T-helper 1 cell treated with Interleukin-12 subunit alpha and Interleukin-12 subunit beta and Interleukin-4 antibody, amounts not matched to agents 30 μg/mL and 1 μg/mL, for 36 hours (primary cell): ENCODE measurements at regions not wholly inside any gene's neighbourhood (a gene's known extent, or its start where the extent isn't known, plus 50 kb on each side); places are given as distances from the start of the nearest gene placed in this dataset.

Source experiments
- H3K27ac Mint-ChIP-seq: one replicate; pipeline ENCODE4 v1.8.0; 2021; ENCODE audit warnings: mild to moderate bottlenecking, mixed read lengths
- H3K27me3 Mint-ChIP-seq: one replicate; pipeline ENCODE4 v1.8.0; 2021; ENCODE audit warnings: low read depth, mixed read lengths
- H3K36me3 Mint-ChIP-seq: one replicate; pipeline ENCODE4 v1.8.0; 2021; ENCODE audit warnings: low read depth, mixed read lengths
- H3K4me1 Mint-ChIP-seq: one replicate; pipeline ENCODE4 v1.8.0; 2021; ENCODE audit warnings: low read depth, mixed read lengths
- H3K4me3 Mint-ChIP-seq: one replicate; pipeline ENCODE4 v1.8.0; 2021; ENCODE audit warnings: mild to moderate bottlenecking, moderate library complexity, mixed read lengths
- H3K9me3 Mint-ChIP-seq: one replicate; pipeline ENCODE4 v1.8.0; 2021; ENCODE audit warnings: mixed read lengths

DNA sequence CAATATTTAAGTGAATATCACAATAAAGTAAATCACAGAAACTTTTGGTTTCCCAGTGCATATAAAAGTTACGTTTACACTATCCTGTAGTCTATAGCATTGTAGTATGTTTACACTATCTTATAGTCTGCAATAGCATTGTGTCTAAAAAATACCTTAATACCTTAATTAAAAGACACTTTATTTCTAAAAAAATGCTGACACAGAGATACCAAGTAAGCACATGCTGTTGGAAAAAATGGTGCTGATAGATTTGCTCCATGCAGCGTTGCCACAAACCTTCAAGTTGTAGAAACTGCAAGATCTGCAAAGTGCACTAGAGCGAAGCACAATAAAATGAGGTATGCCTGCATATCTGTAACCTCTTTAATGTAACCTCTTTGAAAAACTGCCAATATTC, 847.3 kb downstream of the GLUD2 start:
- no peaks in the 10 kb centered on the region for H3K27me3 Mint-ChIP-seq
- no peaks in the 10 kb centered on the region for H3K9me3 Mint-ChIP-seq
- H3K4me3 Mint-ChIP-seq = no peak overlapping the region
- no peak overlapping the region for H3K27ac Mint-ChIP-seq
- no peaks in the 10 kb centered on the region for H3K4me1 Mint-ChIP-seq
- H3K36me3 Mint-ChIP-seq = no peaks in the 10 kb centered on the region

DNA sequence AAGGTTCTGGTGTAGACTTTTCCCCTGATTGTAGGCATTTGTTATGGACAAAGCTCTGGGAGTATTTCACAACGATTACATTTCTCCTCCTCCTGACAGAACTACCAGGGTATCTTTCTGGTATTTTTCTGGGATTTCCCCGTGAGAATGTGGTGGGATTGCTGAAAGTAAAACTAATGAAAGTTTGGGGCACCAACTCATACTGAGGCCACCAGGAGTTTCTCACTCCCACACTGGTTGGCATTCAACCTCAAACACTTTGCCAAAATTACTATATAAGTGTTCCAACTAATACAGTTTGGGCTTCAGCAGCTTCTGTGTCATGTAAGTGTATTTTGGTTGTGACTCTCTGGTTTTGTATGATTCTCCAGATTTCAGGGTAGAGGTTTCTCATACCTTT, 855.1 kb downstream of the GLUD2 start:
- Mint-ChIP-seq H3K27me3 (no peaks in the 10 kb centered on the region), H3K4me3 (no peak overlapping the region), H3K4me1 (no peaks in the 10 kb centered on the region), H3K27ac (no peak overlapping the region), H3K9me3 (no peaks in the 10 kb centered on the region), H3K36me3 (no peaks in the 10 kb centered on the region)

DNA sequence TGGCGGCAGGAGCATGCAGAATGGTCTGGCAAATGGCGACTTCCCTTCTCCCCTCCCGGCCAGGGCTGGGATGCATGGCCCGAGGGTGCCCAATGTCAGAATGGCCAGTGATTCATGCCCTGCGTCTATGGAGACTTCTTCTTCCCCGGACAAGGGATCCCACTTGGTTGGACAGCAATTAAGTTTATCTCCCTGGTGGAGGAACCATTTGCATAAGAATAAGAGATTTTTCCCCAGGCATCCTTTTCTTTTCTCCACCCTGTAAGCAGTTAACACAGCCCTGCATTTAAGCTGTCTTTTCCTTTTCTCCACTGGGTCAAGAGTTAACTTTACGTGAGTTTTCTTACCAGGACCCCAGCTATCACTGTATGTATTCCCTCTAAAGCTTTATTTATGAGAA, 856.6 kb downstream of the GLUD2 start:
- Mint-ChIP-seq H3K27me3 (no peaks in the 10 kb centered on the region), H3K4me1 (no peaks in the 10 kb centered on the region), H3K27ac (no peak overlapping the region), H3K9me3 (no peaks in the 10 kb centered on the region), H3K4me3 (no peak overlapping the region), H3K36me3 (no peaks in the 10 kb centered on the region)

DNA sequence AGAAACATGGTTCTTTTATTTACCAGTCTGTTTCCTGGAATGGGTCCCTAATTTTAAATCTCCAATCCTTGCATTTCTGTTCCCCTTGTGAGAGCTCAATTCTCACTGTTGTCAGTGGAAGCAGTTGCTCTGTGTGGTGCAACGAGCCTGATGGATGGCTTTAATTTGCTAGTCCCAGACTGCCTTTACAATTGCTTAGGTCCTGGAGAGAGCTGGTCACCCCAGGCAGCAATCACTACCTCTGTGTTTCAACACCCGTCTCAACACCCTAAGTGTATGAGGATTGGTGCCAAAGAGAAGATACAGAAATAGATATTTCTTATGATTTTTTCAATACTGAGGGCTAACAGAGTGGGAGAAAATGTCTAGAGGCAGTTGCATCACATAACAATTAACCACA, 873.8 kb downstream of the GLUD2 start:
- Mint-ChIP-seq H3K4me1 (no peaks in the 10 kb centered on the region), H3K4me3 (no peak overlapping the region), H3K27me3 (no peaks in the 10 kb centered on the region), H3K9me3 (peaks cover 4% of the 10 kb centered on the region), H3K27ac (no peak overlapping the region), H3K36me3 (no peaks in the 10 kb centered on the region)

DNA sequence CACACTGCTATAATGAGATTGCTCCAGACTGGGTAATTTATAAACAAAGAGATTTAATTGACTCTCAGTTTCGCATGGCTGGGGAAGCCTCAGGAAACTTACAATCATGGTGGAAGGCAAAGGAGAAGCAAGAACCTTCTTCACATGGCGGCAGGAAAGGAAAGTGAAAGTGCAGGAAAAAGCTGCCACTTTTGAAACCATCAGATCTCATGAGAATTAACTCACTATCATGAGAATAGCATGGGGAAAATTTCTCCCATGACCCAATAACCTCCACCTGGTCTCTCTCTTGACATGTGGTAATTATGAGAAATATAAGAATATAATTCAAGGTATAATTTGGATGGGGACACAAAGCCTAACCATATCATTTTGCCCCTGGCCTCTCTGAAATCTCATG, 884.2 kb downstream of the GLUD2 start:
- no peaks in the 10 kb centered on the region for H3K27me3 Mint-ChIP-seq
- H3K4me1 Mint-ChIP-seq = no peaks in the 10 kb centered on the region
- H3K36me3 Mint-ChIP-seq = no peaks in the 10 kb centered on the region
- no peak overlapping the region for H3K27ac Mint-ChIP-seq
- H3K4me3 Mint-ChIP-seq = no peak overlapping the region
- no peaks in the 10 kb centered on the region for H3K9me3 Mint-ChIP-seq

DNA sequence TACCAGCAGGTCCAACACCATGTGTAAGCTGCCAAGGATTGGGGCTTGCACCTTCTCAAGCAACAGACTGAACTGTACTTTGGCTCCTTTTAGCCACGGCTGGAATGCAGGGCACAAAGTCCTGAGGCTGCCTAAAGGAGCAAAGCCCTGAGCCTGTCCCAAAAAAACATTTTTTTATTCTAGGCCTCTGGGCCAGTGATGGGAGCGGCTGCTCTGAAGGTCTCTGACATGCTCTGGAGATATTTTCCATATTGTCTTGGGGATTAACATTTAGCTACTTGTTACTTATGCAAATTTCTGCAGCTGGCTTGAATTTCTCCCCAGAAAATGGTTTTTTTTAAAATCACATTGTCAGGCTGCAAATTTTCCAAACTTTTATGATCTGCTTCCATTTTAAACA, 885.3 kb downstream of the GLUD2 start:
- H3K4me3 Mint-ChIP-seq = no peak overlapping the region
- H3K9me3 Mint-ChIP-seq = no peaks in the 10 kb centered on the region
- H3K27me3 Mint-ChIP-seq = no peaks in the 10 kb centered on the region
- no peaks in the 10 kb centered on the region for H3K36me3 Mint-ChIP-seq
- no peaks in the 10 kb centered on the region for H3K4me1 Mint-ChIP-seq
- no peak overlapping the region for H3K27ac Mint-ChIP-seq

DNA sequence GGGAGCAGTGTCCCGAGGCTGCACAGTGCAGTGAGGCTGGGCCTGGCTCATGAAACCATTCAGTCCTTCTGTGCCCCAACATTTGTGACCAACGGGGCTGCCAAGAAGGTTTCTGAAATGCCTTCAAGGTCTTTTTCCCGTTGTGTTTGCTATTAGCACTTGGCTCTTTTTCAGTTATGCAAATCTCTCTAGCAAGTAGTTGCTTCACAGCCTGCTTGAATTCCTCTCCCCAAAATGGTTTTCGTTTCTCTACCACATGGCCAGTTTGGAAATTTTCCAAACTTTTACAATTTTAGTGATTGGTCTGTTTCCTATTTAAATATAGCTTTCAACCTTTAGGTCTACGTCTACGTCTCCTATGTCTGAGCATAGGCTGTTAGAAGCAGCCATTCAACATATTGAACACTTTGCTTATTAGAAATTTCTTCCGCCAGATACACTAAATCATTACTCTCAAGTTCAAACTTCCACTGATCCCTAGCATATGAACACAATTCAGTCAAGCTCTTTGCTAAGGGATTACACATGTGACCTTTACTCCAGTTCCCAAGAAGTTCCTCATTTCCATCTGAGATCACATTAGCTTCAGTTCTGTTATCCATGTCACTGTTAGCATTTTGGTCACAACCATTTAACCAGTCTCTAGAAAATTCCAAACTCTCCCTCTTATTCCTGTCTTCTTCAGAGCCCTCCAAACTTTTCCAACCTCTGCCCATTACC, 901.8 kb downstream of the GLUD2 start:
- Mint-ChIP-seq H3K36me3 (no peaks in the 10 kb centered on the region), H3K9me3 (peaks cover 2% of the 10 kb centered on the region), H3K4me1 (no peaks in the 10 kb centered on the region), H3K27ac (no peak overlapping the region), H3K27me3 (no peaks in the 10 kb centered on the region), H3K4me3 (no peak overlapping the region)

DNA sequence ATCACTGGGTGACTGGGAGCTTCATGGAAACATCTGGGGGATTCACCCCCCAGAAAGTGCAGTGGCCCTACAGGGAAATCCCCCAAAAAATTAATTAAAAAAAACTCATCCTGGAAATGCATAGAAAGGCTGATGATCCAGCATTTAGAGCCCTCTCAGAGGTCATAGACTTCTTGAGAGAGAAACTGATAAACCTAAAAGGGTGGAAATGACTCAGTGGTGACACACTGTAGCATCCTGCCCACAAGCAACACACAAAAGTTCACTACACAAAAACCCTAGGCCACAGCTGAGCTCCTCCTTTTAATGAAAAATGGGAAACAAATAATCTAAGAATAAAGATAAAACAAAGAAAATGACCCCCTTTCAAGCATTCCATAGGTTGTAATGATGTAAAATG, 911.5 kb downstream of the GLUD2 start:
- Mint-ChIP-seq H3K4me1 (no peaks in the 10 kb centered on the region), H3K36me3 (no peaks in the 10 kb centered on the region), H3K9me3 (peaks cover 4% of the 10 kb centered on the region), H3K4me3 (no peak overlapping the region), H3K27me3 (no peaks in the 10 kb centered on the region), H3K27ac (no peak overlapping the region)

DNA sequence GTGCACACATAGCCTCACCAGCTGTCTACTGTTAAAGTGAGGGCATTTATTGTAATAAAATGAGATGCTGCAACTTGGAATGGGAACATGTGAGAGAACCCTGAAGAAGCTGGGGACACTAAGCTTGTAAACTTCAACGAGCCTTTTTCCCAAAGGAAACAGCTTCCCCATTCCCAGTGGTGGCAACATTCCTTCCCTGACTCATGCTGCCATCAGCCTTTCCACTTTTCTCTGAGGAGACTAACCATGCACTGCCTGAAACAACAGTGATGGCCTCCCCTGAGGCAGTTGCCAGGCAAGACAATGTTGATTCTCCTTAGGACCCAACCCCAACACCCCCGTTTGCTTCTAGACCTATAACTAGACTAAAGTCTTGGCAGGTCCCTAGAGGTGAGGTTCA, 928.3 kb downstream of the GLUD2 start:
- no peaks in the 10 kb centered on the region for H3K4me1 Mint-ChIP-seq
- H3K27me3 Mint-ChIP-seq = no peaks in the 10 kb centered on the region
- no peaks in the 10 kb centered on the region for H3K9me3 Mint-ChIP-seq
- no peak overlapping the region for H3K27ac Mint-ChIP-seq
- H3K36me3 Mint-ChIP-seq = no peaks in the 10 kb centered on the region
- H3K4me3 Mint-ChIP-seq = no peak overlapping the region

DNA sequence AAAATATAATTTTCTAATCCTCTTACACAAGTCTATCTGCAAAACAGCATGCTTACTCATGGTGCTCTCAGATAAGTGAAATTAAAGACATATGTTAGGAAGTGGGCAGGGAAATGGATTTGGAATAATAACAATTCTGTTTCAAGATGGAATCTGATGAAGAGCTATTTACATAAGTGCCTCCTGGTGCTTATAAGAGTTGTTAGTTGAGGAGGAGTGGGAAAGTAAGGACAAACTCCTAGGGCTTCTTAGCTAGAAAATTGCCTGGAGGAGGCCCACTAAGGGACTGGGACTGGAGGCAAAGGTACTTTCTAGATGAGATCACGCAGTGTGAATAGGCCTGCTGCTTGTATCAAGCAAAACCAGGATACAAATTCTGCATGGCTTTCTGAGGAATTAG, 939.8 kb downstream of the GLUD2 start:
- Mint-ChIP-seq H3K27ac (no peak overlapping the region), H3K4me3 (no peak overlapping the region), H3K36me3 (no peaks in the 10 kb centered on the region), H3K9me3 (no peaks in the 10 kb centered on the region), H3K27me3 (no peaks in the 10 kb centered on the region), H3K4me1 (no peaks in the 10 kb centered on the region)

DNA sequence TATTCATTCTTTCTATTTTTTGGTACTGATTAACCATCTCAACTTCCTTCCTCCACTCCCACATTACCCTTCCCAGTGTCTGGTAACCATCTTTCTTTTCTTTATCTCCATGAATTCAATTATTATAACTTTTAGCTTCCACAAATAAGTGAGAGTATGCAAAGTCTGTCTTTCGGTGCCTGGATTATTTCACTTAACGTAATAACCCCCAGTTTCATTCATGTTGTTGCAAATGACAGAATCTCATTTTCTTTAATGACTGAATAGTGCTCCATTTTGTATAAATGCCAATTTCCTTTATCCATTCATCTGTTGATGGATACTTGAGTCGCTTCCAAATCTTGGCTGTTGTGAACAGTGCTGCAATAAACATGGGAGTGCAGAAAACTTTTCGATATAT, 940.4 kb downstream of the GLUD2 start:
- H3K4me1 Mint-ChIP-seq = no peaks in the 10 kb centered on the region
- H3K27ac Mint-ChIP-seq = no peak overlapping the region
- no peaks in the 10 kb centered on the region for H3K27me3 Mint-ChIP-seq
- no peaks in the 10 kb centered on the region for H3K36me3 Mint-ChIP-seq
- no peaks in the 10 kb centered on the region for H3K9me3 Mint-ChIP-seq
- H3K4me3 Mint-ChIP-seq = no peak overlapping the region

DNA sequence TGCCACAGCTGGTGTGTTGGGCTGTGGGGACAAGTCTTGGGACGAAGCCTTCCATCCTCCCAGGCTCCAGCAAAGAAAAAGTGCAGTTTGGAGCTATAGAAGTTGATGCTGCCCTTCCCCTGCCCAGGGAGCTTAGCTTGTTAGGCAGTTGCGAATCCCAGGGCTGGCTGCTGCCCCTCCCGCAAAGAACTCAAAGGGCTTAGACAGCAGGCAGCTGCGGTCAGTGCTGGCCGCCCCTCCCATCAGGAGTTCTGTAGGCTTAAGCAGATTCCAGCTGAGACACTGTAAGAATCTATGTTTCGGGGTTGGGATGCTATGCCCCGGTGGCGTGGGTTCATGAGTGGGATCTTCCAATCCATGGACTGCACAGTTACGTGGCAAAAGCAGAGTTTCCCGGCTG, 956.7 kb downstream of the GLUD2 start:
- H3K9me3 Mint-ChIP-seq = peaks cover 6% of the 10 kb centered on the region
- H3K27me3 Mint-ChIP-seq = no peaks in the 10 kb centered on the region
- no peak overlapping the region for H3K4me3 Mint-ChIP-seq
- H3K36me3 Mint-ChIP-seq = no peaks in the 10 kb centered on the region
- H3K4me1 Mint-ChIP-seq = no peaks in the 10 kb centered on the region
- no peak overlapping the region for H3K27ac Mint-ChIP-seq

DNA sequence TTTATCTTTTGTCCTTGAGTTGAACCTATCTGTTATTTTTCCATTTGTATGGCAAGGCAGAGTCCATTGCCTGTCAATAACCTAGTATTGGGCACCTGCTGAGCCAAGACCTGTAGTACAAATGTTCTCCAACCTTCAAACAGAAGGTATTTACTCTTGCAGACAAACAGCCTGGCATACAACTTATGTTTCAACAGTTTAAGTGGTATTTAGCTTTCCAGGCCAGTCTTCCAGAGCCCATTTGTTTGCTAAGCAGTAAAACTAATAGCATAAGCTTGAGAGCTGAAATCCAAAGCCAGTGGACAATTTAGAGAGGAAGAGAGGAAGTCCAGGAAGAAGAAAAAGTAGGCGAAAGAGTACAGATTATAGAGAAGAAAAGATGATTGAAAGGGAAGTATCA, 979.3 kb downstream of the GLUD2 start:
- no peaks in the 10 kb centered on the region for H3K9me3 Mint-ChIP-seq
- H3K27ac Mint-ChIP-seq = no peak overlapping the region
- H3K36me3 Mint-ChIP-seq = no peaks in the 10 kb centered on the region
- no peaks in the 10 kb centered on the region for H3K27me3 Mint-ChIP-seq
- no peaks in the 10 kb centered on the region for H3K4me1 Mint-ChIP-seq
- H3K4me3 Mint-ChIP-seq = no peak overlapping the region

DNA sequence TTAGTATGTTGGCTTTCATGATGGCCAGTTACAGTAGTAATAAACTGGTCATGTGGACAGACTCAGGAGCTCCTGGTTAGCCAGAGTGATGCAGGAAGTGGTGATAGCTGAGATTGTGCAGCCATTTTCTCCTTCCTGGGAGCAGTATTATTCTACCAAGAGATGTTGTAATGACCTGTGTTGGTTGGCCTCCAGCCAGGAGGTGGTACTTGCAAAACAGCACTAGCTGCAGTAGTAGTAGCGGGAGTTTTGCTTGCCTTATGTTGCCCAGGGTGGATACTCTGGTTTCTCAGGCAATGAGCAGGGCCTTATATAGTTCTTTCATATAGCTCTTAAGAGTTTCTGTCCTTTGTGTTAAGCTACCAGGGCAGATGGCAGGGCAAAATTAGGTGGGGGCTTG, 998.8 kb downstream of the GLUD2 start:
- H3K27me3 Mint-ChIP-seq = no peaks in the 10 kb centered on the region
- H3K9me3 Mint-ChIP-seq = peaks cover 4% of the 10 kb centered on the region
- no peaks in the 10 kb centered on the region for H3K36me3 Mint-ChIP-seq
- H3K4me3 Mint-ChIP-seq = no peak overlapping the region
- H3K27ac Mint-ChIP-seq = no peak overlapping the region
- H3K4me1 Mint-ChIP-seq = no peaks in the 10 kb centered on the region

DNA sequence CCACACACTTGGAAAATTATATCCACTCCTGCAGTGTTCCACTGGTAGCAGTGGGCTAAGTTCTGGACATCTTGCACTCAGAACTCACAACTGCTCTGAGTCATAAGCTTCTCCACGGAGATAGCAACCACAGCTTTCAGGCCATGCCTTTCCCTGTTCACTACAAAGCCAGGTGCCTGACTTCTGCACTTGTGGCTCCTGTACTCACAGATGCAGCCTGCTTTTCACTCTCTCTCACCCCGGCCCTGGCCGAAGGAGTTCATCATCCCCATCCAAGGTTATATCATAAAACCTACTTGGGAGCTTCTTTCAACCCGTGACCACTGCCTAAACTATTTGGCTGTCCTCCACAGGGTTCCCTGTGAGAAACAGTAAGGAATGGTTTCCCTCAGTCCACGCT, 999.4 kb downstream of the GLUD2 start:
- Mint-ChIP-seq H3K4me1 (no peaks in the 10 kb centered on the region), H3K4me3 (no peak overlapping the region), H3K27ac (no peak overlapping the region)

DNA sequence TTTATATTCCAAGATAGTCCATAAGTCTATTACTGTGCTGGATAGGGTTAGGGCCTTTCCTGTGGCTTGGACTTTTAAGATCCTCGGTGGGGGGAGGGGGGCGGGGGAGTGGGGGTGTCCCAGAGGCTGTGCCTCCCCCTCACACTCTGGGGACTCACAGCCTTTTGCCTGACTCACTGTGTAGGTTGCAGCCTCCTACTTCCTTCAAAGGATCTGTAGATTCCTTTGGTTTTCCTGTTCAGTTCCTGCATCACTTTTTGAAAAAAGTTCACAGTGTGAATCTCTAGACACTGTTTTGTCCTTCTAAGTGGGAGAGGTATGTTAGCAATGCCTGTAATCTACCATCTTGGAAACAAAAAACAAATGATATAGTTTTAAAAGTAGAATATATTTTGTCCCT, 999.9 kb downstream of the GLUD2 start:
- Mint-ChIP-seq H3K36me3 (no peaks in the 10 kb centered on the region), H3K4me3 (no peak overlapping the region), H3K4me1 (no peaks in the 10 kb centered on the region), H3K27me3 (no peaks in the 10 kb centered on the region), H3K27ac (no peak overlapping the region), H3K9me3 (peaks cover 4% of the 10 kb centered on the region)

More for the DNA sequence above, 999.4 kb downstream of the GLUD2 start:
- Mint-ChIP-seq H3K27me3 (no peaks in the 10 kb centered on the region), H3K9me3 (peaks cover 4% of the 10 kb centered on the region), H3K36me3 (no peaks in the 10 kb centered on the region)
